HG02981 (cell line): ENCODE measurements at regions not wholly inside any gene's neighbourhood (a gene's known extent, or its start where the extent isn't known, plus 50 kb on each side); places are given as distances from the start of the nearest gene placed in this dataset.
"Not testable (repeated sequence)": the region's sequence is repeated elsewhere in the genome, so short reads cannot be mapped to it uniquely, and the experiment has no call there.

Source experiments
- ATAC-seq: cut with Tn5 transposase; IDR thresholded peaks from one replicate; pipeline ENCODE4 v1.9.1; 2021; ENCODE audit warnings: mild to moderate bottlenecking, moderate library complexity; ENCODE audit not compliant: unreplicated experiment

DNA sequence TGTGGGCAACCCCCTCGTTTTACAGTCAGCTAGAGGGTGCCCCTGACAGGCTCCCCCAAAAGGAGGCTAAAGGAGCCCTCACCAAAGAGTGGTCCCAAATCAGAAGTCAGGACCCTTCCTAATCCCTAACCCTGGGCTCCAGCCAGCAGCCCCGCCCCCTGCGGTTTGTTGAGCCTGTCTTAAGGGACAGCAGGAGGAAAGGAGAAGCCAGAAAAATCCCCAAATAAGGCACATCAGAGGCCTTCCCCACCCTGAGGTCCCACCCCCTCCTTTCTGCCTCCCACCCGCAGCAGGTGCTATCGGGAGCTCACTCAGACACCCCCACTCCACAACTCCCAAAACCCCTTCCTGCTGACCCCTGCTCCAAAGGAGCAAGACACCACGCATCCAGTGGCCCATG is 127.2 kb downstream of the TNFRSF13B start:
- not testable (repeated sequence) for ATAC-seq

DNA sequence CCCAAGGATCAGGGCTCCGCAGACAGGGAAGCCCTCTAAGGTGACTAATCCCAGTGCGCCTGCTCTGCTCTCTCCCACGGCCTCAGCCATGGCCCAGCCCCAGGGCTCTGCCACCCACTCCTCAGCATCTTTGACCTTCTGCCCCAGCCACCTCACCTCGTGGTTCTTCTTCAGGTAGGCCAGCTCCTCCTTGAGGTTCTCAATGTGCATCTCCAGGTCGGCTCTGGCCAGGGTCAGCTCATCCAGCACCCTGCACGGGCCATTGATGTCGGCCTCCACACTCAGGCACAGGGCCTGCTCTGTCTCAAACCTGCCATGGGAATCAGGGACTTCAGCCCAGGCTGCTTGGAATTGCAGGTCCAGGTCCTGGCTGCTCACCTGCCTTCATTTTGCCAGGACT is 128.4 kb downstream of the TNFRSF13B start:
- not testable (repeated sequence) for ATAC-seq

DNA sequence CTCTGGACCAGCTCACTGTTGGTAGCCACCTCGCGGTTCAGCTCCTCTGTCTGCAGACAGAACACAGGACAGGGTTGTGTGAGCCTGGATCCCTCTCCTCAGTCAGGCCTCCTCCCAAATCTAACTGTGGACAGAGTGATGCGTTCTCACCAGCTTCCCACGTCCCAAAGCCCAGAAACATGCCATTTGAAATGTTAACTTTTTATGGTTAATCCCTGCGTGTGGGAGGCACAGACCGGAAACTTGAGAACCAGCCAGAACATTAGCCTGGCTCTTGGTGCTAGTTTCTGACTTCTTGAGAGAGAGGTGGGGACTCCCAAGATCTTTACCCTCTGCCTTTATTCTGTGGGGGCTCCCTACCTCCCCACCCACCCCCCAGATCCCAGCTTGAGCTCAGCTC is 129.6 kb downstream of the TNFRSF13B start:
- ATAC-seq, result not testable (repeated sequence)

GRCh38 chr17:16841896-16842295 is 130.0 kb downstream of the TNFRSF13B start:
- not testable (repeated sequence) for ATAC-seq

- ATAC-seq, result not testable (repeated sequence)
Observed at GRCh38 chr17:16840219-16840618, 131.7 kb downstream of the TNFRSF13B start.

DNA sequence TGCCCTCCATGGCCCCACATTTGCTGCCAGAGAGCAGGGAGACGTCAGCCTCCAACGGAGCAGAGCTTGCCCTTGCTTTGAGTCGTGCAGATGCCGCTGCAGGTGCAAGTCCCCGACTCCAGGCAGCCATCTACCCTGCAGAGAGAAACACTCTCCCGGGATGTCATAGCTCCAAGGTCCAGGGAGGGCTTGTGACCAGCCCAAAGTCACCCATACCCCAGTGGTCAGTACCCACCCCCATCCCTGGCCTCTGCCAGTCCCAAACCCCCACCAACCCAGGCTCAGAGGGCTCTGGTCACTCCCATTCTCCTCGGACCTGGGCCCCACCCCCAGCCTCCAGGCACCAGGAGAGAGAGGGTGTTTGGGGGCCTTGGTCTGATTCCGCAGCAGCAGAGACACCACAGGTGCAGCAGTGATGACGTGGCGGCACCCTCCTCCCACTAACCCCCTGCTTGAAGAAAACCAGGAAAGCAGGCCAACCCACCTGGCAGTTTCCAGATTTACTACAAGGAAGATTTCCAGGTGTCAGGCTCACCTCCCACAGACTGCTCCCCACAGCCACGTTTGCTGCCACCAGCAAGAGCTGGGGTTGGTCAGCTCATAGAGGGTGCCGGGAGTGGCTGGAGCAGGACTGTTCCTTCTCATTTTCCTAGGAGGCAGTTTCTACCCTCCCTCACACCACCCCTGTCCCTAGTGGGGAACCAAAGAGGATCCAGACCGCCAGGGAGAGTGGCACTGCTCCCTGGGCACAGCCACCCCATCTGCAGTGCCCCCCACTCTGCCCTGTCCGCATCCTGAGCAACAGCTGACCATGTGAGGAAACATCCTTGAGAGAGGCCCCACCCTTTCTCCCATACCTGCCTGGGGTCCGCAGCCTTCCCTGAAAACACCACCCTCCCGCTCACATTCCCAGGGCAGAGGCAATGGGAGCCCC is 132.4 kb downstream of the TNFRSF13B start:
- not testable (repeated sequence) for ATAC-seq

DNA sequence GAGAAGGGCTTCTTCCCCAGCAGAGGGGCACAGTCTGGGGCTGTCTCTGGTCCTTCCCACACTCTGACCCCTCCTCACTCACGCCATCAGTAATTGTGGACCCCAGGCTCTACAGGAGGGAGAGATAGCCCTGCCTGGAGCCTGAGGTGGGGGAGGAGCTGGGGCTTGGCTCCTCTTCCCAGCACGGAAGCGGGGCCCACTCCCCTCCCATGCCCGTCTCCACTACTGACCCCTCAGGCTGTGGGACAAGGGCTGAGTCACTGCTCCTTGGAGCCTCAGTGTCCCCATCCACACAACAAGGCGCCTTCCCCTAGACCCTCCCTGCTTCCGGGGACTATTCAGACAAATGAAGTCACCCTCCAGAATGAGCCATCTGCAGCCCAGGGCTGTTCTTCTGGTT is 133.1 kb downstream of the TNFRSF13B start:
- ATAC-seq, result not testable (repeated sequence)

DNA sequence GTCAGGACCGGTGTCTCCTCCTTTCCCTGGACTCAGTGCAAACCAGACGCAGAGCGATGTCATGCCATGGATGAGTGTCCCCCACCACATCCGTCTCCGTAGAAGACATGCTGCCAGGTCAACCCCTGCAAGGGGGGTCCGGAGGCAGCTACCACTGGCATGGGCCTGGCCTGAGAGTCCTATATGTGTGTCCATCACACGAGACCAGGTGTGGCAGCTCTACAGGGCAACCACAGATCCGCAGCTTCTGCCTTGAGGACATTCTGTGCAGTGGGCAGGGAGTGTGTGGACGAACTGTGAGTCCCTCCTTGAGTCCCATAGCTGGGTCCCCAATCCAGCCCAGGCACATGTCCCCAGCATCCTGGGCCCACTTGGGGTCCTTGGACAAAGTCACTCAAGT is 133.6 kb downstream of the TNFRSF13B start:
- not testable (repeated sequence) for ATAC-seq

- ATAC-seq, result not testable (repeated sequence)
Observed at GRCh38 chr17:16837468-16838266, 134.3 kb downstream of the TNFRSF13B start.

DNA sequence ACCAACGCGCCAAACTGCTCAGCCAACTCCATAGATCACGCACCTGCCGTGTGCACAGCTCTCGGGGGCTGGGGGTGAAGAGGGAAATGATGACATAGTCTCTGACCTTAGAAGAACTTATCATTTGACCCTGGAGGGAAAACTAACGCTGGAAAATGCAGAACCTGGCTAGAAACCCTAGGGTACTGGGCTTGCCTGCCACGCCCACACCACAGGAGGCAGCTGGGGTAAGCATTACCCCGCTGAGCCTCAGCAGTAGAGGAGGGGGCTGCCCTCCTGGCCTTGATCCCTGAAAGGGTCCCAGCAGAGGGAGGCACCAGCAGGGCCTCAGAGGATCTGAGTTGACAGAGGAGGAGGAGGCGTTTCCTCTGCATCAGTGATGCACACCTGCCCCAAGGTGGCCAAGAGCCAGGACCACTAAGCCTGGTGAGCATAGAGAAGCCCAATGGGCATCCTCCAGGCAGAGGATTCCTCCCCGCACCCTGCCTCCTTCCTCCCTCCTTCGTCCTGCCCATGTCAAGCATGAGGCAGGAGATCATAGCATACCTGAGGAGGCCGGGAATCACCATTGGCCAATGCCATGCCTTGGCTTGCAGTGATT is 135.5 kb downstream of the TNFRSF13B start:
- ATAC-seq, result not testable (repeated sequence)

GRCh38 chr17:16833517-16833916 is 138.4 kb downstream of the TNFRSF13B start:
- not testable (repeated sequence) for ATAC-seq

DNA sequence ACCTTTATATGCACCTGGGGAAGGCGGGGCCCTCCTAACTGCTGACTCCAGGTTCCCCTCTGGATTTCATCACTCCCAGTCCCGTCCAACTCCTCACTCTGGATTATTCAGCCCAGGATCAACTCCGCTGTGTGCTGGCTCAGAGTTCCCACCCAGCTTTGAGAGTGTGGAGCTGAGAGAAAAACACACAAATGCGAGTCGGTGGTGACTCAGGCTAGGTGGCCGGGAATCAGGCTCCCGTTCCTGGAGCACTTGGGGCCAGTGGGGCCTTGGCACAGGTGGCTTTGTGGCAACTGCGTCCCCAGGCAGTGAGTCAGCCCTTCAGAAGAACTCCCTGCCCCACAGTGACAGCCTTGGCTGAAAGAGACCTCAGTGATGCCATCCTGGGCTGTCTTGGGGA is 139.1 kb downstream of the TNFRSF13B start:
- not testable (repeated sequence) for ATAC-seq

DNA sequence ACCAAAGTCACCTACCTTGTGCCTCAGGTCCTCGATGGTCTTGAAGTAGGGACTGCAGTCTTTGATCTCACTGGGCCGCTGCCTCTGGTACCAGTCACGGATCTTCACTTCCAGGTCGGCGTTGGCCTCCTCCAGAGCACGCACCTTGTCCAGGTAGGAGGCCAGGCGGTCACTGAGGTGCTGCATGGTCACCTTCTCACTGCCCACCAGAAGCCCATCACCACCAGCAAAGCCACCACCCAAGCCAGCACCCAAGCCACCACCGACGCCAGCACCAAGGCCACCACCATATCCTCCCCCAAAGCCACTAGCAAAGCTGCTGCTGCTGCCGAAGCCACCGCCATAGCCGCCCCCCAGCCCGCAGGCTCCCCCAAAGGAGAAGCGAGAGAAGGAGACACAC is 139.7 kb downstream of the TNFRSF13B start:
- ATAC-seq, result not testable (repeated sequence)

DNA sequence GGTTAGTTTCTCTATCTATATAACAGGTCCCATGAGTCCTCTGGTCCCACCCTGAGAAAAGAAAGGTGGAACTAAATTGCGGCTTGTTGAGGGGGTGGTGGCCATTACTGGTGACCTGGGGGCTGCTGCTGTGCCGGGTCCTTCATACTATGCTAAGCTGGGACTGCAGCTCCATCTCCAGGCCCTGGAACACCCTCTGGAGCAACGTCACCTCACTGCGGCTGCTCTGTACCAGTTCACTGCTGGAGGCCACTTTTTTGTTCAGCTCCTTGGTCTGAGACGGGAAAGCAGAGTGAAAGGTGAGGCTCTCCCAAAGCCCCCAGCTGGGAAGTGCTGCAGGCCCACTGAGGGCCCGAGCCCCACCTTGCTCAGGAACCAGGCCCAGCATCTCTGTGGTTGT is 140.7 kb downstream of the CCDC144A start:
- not testable (repeated sequence) for ATAC-seq

DNA sequence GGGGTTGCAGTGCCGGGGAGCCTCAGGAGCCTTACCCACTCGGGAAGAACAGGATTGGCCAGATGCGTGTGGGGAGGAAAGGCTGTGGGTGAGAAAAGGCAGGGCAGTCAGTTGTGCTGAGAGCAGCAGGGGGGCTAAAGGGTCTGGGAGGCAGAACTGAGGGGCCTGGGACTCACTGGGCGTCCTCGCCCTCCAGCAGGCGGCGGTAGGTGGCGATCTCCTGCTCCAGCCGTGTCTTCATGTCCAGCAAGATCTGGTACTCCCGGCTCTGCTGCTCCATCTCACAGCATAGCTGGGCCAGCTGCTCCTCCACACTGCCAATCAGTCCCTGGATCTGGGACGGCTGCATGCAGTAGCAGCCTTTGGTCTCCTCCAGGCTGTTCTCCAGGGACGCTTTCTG is 140.2 kb downstream of the CCDC144A start:
- not testable (repeated sequence) for ATAC-seq
